GM23338 (cell line): ENCODE measurements at regions not wholly inside any gene's neighbourhood (a gene's known extent, or its start where the extent isn't known, plus 50 kb on each side); places are given as distances from the start of the nearest gene placed in this dataset.

Experiments
- ATAC-seq: fragments of 200-7000 bp; cut with Tn5 transposase; 3 replicates; pipeline ENCODE4 v1.9.1; 2020
- DNase-seq: peaks from one replicate; pipeline ENCODE4 v3.0.0-alpha.2; 2015; ENCODE audit warnings: low spot score
- H2AFZ ChIP-seq: fragments of 200-600 bp; sonication (generic); 2 replicates; pipeline ENCODE4 v1.8.0; 2016; ENCODE audit warnings: antibody characterized with exemption, mild to moderate bottlenecking, moderate library complexity
- H3F3A ChIP-seq: fragments of 200-600 bp; sonication (generic); replicated peaks from 2 replicates; pipeline ENCODE4 v1.8.0; 2017; ENCODE audit warnings: antibody characterized with exemption, mixed run types, low read depth
- H3K27ac ChIP-seq: fragments of 200-600 bp; sonication (generic); 2 replicates; pipeline ENCODE4 v1.6.1; 2016; ENCODE audit warnings: low read depth
- H3K27me3 ChIP-seq: fragments of 200-600 bp; sonication (generic); 2 replicates; pipeline ENCODE4 v1.8.0; 2016; ENCODE audit warnings: mild to moderate bottlenecking, mixed run types, moderate library complexity; ENCODE audit not compliant: insufficient read depth
- H3K36me3 ChIP-seq: fragments of 200-600 bp; sonication (generic); 2 replicates; pipeline ENCODE4 v1.8.0; 2016; ENCODE audit warnings: mild to moderate bottlenecking; ENCODE audit not compliant: insufficient read depth
- H3K4me1 ChIP-seq: fragments of 200-600 bp; sonication (generic); 2 replicates; pipeline ENCODE4 v1.8.0; 2016; ENCODE audit warnings: mild to moderate bottlenecking, moderate library complexity; ENCODE audit not compliant: insufficient read depth
- H3K4me2 ChIP-seq: fragments of 200-600 bp; sonication (generic); 2 replicates; pipeline ENCODE4 v1.7.1; 2017; ENCODE audit warnings: mixed run types
- H3K4me3 ChIP-seq: fragments of 200-600 bp; sonication (generic); 2 replicates; pipeline ENCODE4 v1.6.1; 2016; ENCODE audit warnings: mixed run types
- H3K79me2 ChIP-seq: fragments of 200-600 bp; sonication (generic); replicated peaks from 2 replicates; pipeline ENCODE4 v1.8.0; 2017; ENCODE audit warnings: mild to moderate bottlenecking; ENCODE audit not compliant: insufficient read depth
- H3K9me2 ChIP-seq: fragments of 200-600 bp; sonication (generic); 2 replicates; pipeline ENCODE4 v1.8.0; 2017; ENCODE audit not compliant: insufficient read depth
- H4K20me1 ChIP-seq: fragments of 200-600 bp; sonication (generic); replicated peaks from 2 replicates; pipeline ENCODE4 v1.8.0; 2017; ENCODE audit warnings: mild to moderate bottlenecking; ENCODE audit not compliant: insufficient read depth
- H3K27ac Mint-ChIP-seq: 2 replicates; pipeline ENCODE4 v1.8.0; 2020; ENCODE audit warnings: inconsistent platforms, mild to moderate bottlenecking, moderate library complexity, mixed read lengths
- H3K27me3 Mint-ChIP-seq: 3 replicates; pipeline ENCODE4 v1.8.0; 2022; ENCODE audit warnings: low read depth, mild to moderate bottlenecking, moderate library complexity, mixed read lengths, inconsistent platforms; ENCODE audit not compliant: insufficient read depth, poor library complexity
- H3K36me3 Mint-ChIP-seq: 3 replicates; pipeline ENCODE4 v1.8.0; 2021; ENCODE audit warnings: low read depth, mild to moderate bottlenecking, inconsistent platforms, moderate library complexity, mixed read lengths
- H3K4me1 Mint-ChIP-seq: 3 replicates; pipeline ENCODE4 v1.8.0; 2020; ENCODE audit warnings: mild to moderate bottlenecking, inconsistent platforms, mixed read lengths
- H3K4me3 Mint-ChIP-seq: 3 replicates; pipeline ENCODE4 v1.8.0; 2021; ENCODE audit warnings: moderate library complexity, mild to moderate bottlenecking, inconsistent platforms, mixed read lengths
- H3K9me3 Mint-ChIP-seq: 3 replicates; pipeline ENCODE4 v1.8.0; 2020; ENCODE audit warnings: moderate library complexity, mild to moderate bottlenecking, inconsistent platforms, mixed read lengths
- CREB1 ChIP-seq: fragments of 250-450 bp; sonication (Bioruptor Pico); IDR thresholded peaks from 2 replicates; pipeline ENCODE4 v1.5.0; 2020; ENCODE audit warnings: low read depth, mild to moderate bottlenecking, moderate library complexity
- CTCF ChIP-seq, 2 experiments: fragments of 200-600 bp in 1 of 2; sonication (generic) in 1 of 2; conservative IDR thresholded peaks; 2 replicates each; pipeline versions ENCODE4 v1.5.1 to v1.6.1; 2016 to 2017; ENCODE audit warnings: antibody characterized with exemption in 2 of 2, low read depth in 2 of 2, mild to moderate bottlenecking in 2 of 2, moderate library complexity in 1 of 2
- ETS1 ChIP-seq: IDR thresholded peaks from 2 replicates; pipeline ENCODE4 v1.6.1; 2016; ENCODE audit warnings: antibody characterized with exemption
- EZH2 ChIP-seq: fragments of 200-600 bp; sonication (generic); IDR thresholded peaks from one replicate; pipeline ENCODE4 v1.8.0; 2017; ENCODE audit warnings: antibody characterized with exemption, mild to moderate bottlenecking, low read depth; ENCODE audit not compliant: unreplicated experiment
- EZH2phosphoT487 ChIP-seq: fragments of 200-600 bp; sonication (generic); IDR thresholded peaks from one replicate; pipeline ENCODE4 v1.8.1; 2018; ENCODE audit warnings: antibody characterized with exemption; ENCODE audit not compliant: unreplicated experiment
- JUNB ChIP-seq: IDR thresholded peaks from one replicate; pipeline ENCODE4 v1.6.1; 2016; ENCODE audit warnings: antibody characterized with exemption; ENCODE audit not compliant: unreplicated experiment
- NANOG ChIP-seq: IDR thresholded peaks from 2 replicates; pipeline ENCODE4 v1.6.1; 2016; ENCODE audit warnings: antibody characterized with exemption, borderline replicate concordance
- POLR2AphosphoS5 ChIP-seq: IDR thresholded peaks from 2 replicates; pipeline ENCODE4 v1.6.1; 2016; ENCODE audit warnings: antibody characterized with exemption, low read depth
- REST ChIP-seq: IDR thresholded peaks from one replicate; pipeline ENCODE4 v1.6.1; 2018; ENCODE audit warnings: antibody characterized with exemption; ENCODE audit not compliant: unreplicated experiment
- STAT1 ChIP-seq: IDR thresholded peaks from one replicate; pipeline ENCODE4 v1.6.1; 2016; ENCODE audit warnings: antibody characterized with exemption; ENCODE audit not compliant: unreplicated experiment
- ZNF114 ChIP-seq: fragments of 250-450 bp; sonication (Bioruptor Pico); IDR thresholded peaks from 2 replicates; pipeline ENCODE4 v1.5.0; 2020; ENCODE audit warnings: mild to moderate bottlenecking, moderate library complexity
- ZNF331 ChIP-seq: fragments of 250-450 bp; sonication (Bioruptor Pico); IDR thresholded peaks from 2 replicates; pipeline ENCODE4 v1.5.0; 2020; ENCODE audit warnings: low read depth, mild to moderate bottlenecking, moderate library complexity
- ZNF462 ChIP-seq: fragments of 250-450 bp; sonication (Bioruptor Pico); IDR thresholded peaks from 2 replicates; pipeline ENCODE4 v1.5.0; 2020; ENCODE audit warnings: mild to moderate bottlenecking, moderate library complexity

GRCh38 chr12:115571446-115571845, 706.0 kb downstream of the MED13L start:
- H3K27ac ChIP-seq, result no peak overlapping the region
- no peaks in the 10 kb centered on the region for H3K9me3 Mint-ChIP-seq
- peaks cover 2% of the 10 kb centered on the region for H3K27me3 Mint-ChIP-seq
- DNase-seq, result no peak
- H3K79me2 ChIP-seq, result no peaks in the 10 kb centered on the region
- H3K27me3 ChIP-seq, result no peaks in the 10 kb centered on the region
- no peaks in the 10 kb centered on the region for H3K36me3 Mint-ChIP-seq
- peaks cover 11% of the 10 kb centered on the region for H3K4me1 ChIP-seq
- H2AFZ ChIP-seq, result no peak overlapping the region
- no peak overlapping the region for H3K4me2 ChIP-seq
- ATAC-seq, result no peak
- no peaks in the 10 kb centered on the region for H3K36me3 ChIP-seq
- no peak for TF ChIP-seq ZNF462 (CRISPR knock-in tag)
- no peak for TF ChIP-seq ZNF331 (CRISPR knock-in tag)
- no peak for TF ChIP-seq POLR2AphosphoS5
- TF ChIP-seq REST, result no peak
- TF ChIP-seq CTCF (conservative IDR thresholded peaks at IDR 0.05; ENCODE audit: low read depth in 2 of 2), result no peak
- TF ChIP-seq ZNF114 (CRISPR knock-in tag), result no peak
- no peak for TF ChIP-seq ETS1
- TF ChIP-seq CREB1 (CRISPR knock-in tag), result no peak
- TF ChIP-seq EZH2, result no peak
- TF ChIP-seq EZH2phosphoT487, result no peak
- TF ChIP-seq NANOG, result no peak
- no peak for TF ChIP-seq STAT1
- no peak for TF ChIP-seq JUNB
- no peak overlapping the region for H3K4me3 ChIP-seq
- H3K9me2 ChIP-seq, result no peaks in the 10 kb centered on the region
- H3K4me1 Mint-ChIP-seq, result peaks cover 14% of the 10 kb centered on the region
- H3K27ac Mint-ChIP-seq, result no peak overlapping the region
- no peak overlapping the region for H3K4me3 Mint-ChIP-seq
- no peaks in the 10 kb centered on the region for H4K20me1 ChIP-seq
- H3F3A ChIP-seq, result no peaks in the 10 kb centered on the region
